ENCODE measurements at regions not wholly inside any gene's neighbourhood (a gene's known extent, or its start where the extent isn't known, plus 50 kb on each side); places are given as distances from the start of the nearest gene placed in this dataset.
"Not testable (repeated sequence)": the region's sequence is repeated elsewhere in the genome, so short reads cannot be mapped to it uniquely, and the experiment has no call there.

DNA sequence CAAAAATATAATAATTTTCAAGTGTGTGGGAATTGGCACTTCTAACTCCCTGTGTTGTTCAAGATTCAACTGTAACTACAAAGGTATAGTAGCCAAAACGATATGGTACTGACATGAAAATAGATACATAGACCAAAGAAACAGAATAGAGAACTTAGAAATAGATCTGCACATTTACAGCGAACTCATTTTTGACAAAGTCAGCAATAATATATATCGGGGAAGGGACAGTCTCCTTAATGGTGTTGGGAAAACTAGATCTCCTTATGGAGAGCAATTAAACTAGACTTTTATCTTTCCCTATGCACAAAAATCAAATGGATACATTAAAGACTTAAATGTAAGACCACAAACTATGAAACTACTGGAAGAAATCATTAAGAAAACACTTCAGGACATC, 1530.6 kb upstream of the SLC39A10 start:
- DNase-seq (ENCODE audit: low read depth in 2 of 2), result no peak

DNA sequence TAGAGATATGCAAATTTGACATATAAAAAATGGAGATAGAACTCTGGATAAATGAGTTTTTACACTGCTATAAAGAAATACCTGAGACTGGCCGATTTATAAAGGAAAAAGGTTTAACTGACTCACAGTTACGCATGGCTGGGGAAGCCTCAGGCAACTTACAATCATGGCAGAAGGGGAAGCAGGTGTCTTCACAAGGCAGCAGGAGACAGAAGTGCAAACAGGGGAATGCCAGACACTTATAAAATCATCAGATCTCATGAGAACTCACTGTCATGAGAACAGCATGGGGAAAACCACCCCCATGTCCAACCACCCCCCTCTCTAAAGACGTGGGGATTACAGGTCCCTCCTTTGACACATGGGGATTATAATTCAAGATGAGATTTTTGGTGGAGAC, 1540.2 kb upstream of the SLC39A10 start:
- no peak for DNase-seq (ENCODE audit: low read depth in 2 of 2)

DNA sequence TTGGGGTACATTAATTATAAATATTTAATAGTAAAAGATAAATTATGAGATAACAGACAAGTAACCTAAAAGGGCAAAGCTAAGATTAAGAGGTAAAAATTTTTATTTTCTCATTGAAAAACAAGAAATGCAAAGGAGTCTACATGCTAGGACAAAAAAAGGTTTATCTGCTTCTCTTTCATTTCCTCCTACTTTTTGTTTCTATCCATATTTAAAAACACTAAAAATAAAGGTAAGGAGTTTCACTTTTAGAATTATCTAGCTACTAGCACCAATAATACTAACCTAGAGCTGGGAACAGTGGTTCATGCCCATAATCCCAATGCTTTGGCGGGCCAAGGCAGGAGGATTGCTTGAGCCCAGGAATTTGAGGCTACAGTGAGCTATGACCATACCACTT, 1551.7 kb upstream of the SLC39A10 start:
- no peak for DNase-seq (ENCODE audit: low read depth in 2 of 2)

DNA sequence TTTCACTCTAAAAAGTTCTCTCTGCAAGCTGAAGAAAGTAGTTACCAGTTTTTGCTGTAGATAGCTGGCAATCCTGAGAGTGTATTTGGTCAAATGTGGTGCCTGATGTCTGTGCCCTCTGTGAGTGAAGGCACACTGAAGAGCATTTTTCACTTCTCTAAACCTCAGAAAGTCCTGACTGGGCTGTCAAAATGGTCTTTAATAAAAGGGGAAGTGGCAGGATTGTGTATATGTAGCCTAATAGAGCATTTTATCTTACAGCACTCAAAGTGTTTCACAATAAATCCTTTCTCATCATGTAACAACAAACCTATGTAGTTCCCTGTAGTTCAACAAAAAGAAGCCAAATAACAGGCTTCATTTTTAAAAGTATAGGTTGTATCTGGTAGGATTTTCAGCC, 1552.3 kb upstream of the SLC39A10 start:
- no peak for DNase-seq (ENCODE audit: low read depth in 2 of 2)

GRCh38 chr2:194103941-194104659, 1552.9 kb upstream of the SLC39A10 start:
- DNase-seq (ENCODE audit: low read depth in 2 of 2), result no peak

GRCh38 chr2:194102546-194102945, 1554.5 kb upstream of the SLC39A10 start:
- no peak for DNase-seq (ENCODE audit: low read depth in 2 of 2)

DNA sequence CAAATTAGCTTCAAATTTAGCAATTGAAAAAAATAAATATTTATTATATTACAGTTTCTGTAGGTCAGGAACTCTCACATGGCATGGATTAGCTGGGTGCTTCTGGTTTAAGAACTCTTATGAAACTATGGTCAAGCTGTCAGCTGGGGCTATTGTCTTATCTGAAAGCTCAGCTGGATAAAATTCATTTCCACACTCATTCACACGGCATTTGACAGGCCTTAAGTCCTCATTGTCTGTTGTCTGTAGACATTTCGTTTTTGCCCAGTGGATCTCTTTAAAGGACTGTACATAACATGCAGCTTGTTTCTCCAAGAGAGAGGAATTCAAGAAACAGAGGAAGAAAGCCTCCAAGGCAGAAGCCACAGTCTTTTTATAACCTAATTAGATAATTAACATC, 1556.8 kb upstream of the SLC39A10 start:
- DNase-seq (ENCODE audit: low read depth in 2 of 2), result no peak

- no peak for DNase-seq (ENCODE audit: low read depth in 2 of 2)
Measured at GRCh38 chr2:194096402-194096801, 1560.6 kb upstream of the SLC39A10 start.

DNA sequence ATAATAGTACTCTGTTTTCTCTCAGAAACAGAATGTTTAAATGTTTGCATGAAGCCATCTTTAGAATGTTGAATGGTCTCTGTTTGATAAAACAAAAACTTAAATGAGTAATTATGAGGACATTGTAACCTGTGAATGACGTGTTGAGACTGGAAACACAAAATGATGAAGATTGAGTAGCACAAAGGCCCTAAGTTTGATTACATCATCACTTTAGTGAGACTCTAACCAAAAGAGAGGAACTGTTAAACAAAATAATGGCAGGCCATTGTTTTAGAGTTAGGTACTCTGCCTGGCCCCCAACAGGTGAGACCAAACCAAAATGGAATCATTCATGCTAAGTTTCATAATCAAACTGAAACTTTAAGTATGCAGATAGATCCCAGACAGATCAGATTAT, 1561.7 kb upstream of the SLC39A10 start:
- no peak for DNase-seq (ENCODE audit: low read depth in 2 of 2)

DNA sequence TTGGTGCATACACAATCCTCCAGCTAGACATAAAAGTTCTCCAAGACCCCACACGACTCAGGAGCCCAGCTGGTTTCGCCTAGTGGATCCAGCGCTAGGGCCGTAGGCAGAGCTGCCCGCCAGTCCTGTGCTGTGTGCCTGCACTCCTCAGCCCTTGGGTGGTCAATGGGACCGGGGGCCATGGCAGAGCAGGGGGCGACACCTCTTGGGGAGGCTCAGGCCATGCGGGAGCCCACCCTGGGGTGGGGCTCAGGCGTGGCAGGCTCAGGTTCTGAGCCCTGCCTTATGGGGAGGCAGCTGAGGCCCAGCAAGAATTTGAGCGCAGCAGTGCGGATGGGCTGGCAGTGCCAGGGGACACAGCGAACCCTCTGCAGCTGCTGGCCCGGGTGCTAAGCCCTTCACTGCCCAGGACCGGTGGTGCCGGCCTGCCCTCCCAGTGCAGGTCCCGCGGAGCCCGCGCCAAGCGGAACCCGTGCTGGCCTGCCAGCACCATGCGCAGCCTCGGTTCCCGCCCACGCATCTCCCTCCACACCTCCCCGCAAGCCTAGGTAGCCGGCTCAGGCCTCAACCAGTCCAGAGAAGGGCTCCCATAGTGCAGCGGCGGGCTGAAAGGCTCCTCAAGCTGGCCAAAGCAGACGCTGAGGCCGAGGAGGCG, 1566.6 kb upstream of the SLC39A10 start:
- no peak for DNase-seq (ENCODE audit: low read depth in 2 of 2)

- DNase-seq (ENCODE audit: low read depth in 2 of 2), result no peak
Measured at GRCh38 chr2:194087089-194087958, 1569.7 kb upstream of the SLC39A10 start.

- no peak for DNase-seq (ENCODE audit: low read depth in 2 of 2)
Measured at GRCh38 chr2:194086129-194086528, 1570.9 kb upstream of the SLC39A10 start.

DNA sequence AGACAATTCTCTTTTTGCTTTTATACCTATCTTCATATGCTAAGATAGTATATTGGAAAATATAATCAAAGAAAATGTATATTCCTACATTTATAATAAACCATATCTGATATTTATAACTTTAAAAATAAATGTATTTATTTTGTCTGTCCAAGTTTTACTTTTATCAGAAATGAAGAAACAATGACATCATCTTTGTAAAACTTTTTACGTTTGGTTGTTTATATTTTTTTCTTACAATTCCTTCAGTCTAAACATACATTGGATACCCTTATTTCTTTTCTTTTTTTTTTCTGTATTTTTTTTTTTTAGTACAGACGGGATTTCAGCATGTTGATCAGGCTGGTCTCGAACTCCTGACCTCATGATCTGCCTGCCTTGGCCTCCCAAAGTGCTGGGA, 1577.0 kb upstream of the SLC39A10 start:
- no peak for DNase-seq (ENCODE audit: low read depth in 2 of 2)

GRCh38 chr2:194077366-194077765, 1579.7 kb upstream of the SLC39A10 start:
- no peak for DNase-seq (ENCODE audit: low read depth in 2 of 2)

DNA sequence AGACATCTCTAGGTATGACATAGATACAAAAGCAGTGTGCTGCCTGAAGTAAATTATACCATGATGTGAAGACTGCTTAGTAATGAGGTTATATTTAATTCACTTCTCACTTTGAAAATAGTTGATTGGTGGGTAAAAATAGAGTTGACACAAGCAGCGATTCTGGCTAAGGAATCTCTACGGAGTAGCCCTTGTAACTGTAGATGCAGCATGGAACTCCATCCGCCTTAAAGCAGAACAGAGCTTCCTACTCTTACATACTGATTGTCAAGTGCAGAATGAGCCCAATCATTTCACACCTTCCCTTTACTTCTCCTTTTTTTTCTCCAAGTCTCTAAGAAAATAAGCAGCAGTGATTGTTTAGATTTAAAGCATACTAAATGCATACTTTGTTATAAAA, 1594.6 kb upstream of the SLC39A10 start:
- DNase-seq (ENCODE audit: low read depth in 2 of 2), result no peak

DNA sequence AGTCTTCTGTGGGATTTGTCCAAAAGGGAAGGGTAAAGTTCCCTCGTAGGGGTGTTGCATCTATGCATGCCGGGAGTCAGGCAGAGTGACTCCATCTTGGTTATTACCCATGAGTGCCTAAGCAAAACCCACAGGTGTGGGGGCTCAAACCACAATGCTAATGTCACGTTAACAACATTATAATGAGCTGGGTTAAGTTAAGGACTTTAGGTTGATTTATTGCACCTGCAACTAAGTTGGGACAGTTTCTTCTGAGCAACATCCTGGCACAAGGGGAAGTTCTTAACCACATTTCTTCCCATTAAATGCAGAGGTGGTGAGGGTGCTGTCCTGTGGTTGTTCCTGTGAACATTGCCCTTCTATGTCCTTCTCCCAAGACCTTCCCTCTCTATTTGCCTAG, 1596.8 kb upstream of the SLC39A10 start:
- no peak for DNase-seq (ENCODE audit: low read depth in 2 of 2)

DNA sequence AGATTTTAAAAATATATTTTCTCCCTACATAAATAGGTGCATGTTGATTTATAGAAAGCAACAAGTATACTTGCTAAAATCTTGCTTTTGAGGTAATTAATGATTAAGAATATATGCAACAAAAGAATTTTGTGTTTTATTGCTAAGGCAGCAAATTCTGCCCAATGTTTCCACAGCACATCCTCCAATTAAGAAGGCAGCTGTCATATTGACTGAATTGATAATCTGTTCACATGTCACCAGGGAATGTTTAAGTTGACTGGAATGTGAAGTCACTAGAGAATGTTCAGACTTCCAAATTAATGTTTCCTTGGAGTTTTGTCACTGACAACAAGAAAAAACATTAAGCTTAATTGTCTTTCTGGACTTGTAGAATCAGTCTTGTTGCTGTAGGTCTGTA, 1602.7 kb upstream of the SLC39A10 start:
- DNase-seq (ENCODE audit: low read depth in 2 of 2), result no peak

GRCh38 chr2:194044321-194044720, 1612.7 kb upstream of the SLC39A10 start:
- no peak for DNase-seq (ENCODE audit: low read depth in 2 of 2)

GRCh38 chr2:194021130-194021529, 1635.9 kb upstream of the SLC39A10 start:
- not testable (repeated sequence) for DNase-seq (ENCODE audit: low read depth in 2 of 2)

DNA sequence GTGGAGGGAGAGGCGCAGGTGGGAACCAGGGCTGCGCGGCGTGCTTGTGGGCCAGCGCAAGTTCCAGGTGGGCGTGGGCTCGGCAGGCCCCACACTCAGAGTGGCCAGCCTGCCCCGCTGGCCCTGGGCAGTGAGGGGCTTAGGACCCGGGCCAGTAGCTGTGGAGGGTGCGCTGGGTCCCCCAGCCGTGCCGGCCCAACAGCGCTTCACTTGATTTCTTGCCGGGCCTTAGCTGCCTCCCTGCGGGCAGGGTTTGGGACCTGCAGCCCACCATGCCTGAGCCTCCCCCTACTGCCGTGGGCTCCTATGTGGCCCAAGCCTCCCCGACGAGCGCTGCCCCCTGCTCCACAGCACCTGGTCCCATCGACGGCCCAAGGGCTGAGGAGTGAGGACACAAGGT, 1636.9 kb upstream of the SLC39A10 start:
- DNase-seq (ENCODE audit: low read depth in 2 of 2), result no peak

- no peak for DNase-seq (ENCODE audit: low read depth in 2 of 2)
Measured at GRCh38 chr2:194015751-194016150, 1641.3 kb upstream of the SLC39A10 start.

DNA sequence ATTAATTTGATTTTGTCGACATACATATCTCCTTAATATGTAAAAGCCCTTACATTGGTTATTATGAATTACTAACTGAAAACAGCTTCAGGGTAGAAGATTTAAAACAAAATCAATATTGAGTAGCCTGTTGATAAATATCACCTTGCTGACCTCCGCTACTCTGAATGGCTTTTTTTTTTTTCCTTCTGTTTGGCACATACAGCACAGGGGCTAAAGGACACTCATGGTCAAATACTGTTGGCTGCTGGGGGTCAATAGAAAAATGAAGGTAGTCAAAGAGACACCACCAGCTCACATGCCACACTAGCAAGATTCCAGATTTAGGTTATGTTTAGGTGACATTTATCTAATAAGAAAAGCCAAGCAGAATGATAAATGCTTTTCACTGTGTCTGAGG, 1642.4 kb upstream of the SLC39A10 start:
- no peak for DNase-seq (ENCODE audit: low read depth in 2 of 2)

All from dermis microvascular lymphatic vessel endothelial cell (primary cell).